HCT116 (cell line): ENCODE measurements at regions not wholly inside any gene's neighbourhood (a gene's known extent, or its start where the extent isn't known, plus 50 kb on each side); places are given as distances from the start of the nearest gene placed in this dataset.

Experiments used
- ATAC-seq: fragments of 200-7000 bp; cut with Tn5 transposase; 2 replicates; pipeline ENCODE4 v1.9.1; 2020; ENCODE audit warnings: mild to moderate bottlenecking, moderate library complexity
- BruUV-seq: library from RNA; stranded (reverse); fragments of 400-500 nt; replicated peaks from 2 replicates; lab custom pipeline; 2021; lab: Mats Ljungman, UMichigan
- CTCF ChIA-PET: fragments of 300-600 bp; sonication (Branson Sonifier 250); formaldehyde crosslinking; loops from one replicate; lab custom pipeline; 2021; ENCODE audit warnings: antibody characterized with exemption; lab: Charles Lee
- POLR2A ChIA-PET: fragments of 300-600, 350-600 bp; sonication (Branson Sonifier 250); formaldehyde crosslinking; loops from one replicate; lab custom pipeline; 2021; ENCODE audit warnings: antibody characterized with exemption; lab: Charles Lee
- RAD21 ChIA-PET, 2 experiments: fragments of 300-600 bp; sonication (Branson Sonifier 250); formaldehyde crosslinking; loops; one replicate each; lab custom pipeline; 2023; ENCODE audit warnings: low total read pairs in 2 of 2; ENCODE audit not compliant: uncharacterized antibody in 2 of 2, unreplicated experiment in 2 of 2, low non-redundant PET in 1 of 2; lab: Charles Lee
- DNase-seq: peaks from one replicate; pipeline ENCODE4 v3.0.0-alpha.2; 2010; ENCODE audit warnings: low read depth, low spot score
- H2AFZ ChIP-seq: fragments of 200-600 bp; shearing (Covaris generic), sonication (generic); 2 replicates; pipeline ENCODE4 v1.6.1; 2017; ENCODE audit warnings: low read depth, mixed run types, mixed read lengths, antibody characterized with exemption, low read length; ENCODE audit not compliant: poor library complexity, severe bottlenecking
- H3K27ac ChIP-seq: 2 replicates; pipeline ENCODE4 v1.5.1; 2012; ENCODE audit warnings: low read depth, low read length
- H3K27me3 ChIP-seq: fragments of 200-600 bp; sonication (generic); 2 replicates; pipeline ENCODE4 v1.6.1; 2016; ENCODE audit warnings: mixed run types, low read length, mixed read lengths; ENCODE audit not compliant: insufficient read depth
- H3K36me3 ChIP-seq, 2 experiments: fragments of 200-500 bp in 1 of 2; fragments of 200-600 bp in 1 of 2; sonication (Bioruptor generic) in 1 of 2; sonication (generic) in 1 of 2; 2 replicates each; pipeline versions ENCODE4 v1.5.1 to v1.6.1; 2014 to 2016; ENCODE audit warnings: low read length in 2 of 2, inconsistent platforms in 1 of 2, mixed read lengths in 1 of 2, mixed run types in 1 of 2; ENCODE audit not compliant: insufficient read depth in 2 of 2, control insufficient read depth in 1 of 2
- H3K4me1 ChIP-seq, 2 experiments: fragments of 200-600 bp in 1 of 2; sonication (generic) in 1 of 2; 2 replicates each; pipeline versions ENCODE4 v1.5.1 to v1.6.1; 2012 to 2017; ENCODE audit warnings: low read length in 2 of 2, inconsistent platforms in 1 of 2, mild to moderate bottlenecking in 1 of 2, mixed read lengths in 1 of 2, mixed run types in 1 of 2, moderate library complexity in 1 of 2; ENCODE audit not compliant: insufficient read depth in 2 of 2, control insufficient read depth in 1 of 2
- H3K4me2 ChIP-seq: fragments of 200-600 bp; sonication (generic); 2 replicates; pipeline ENCODE4 v1.6.1; 2017; ENCODE audit warnings: mixed run types, low read length, mixed read lengths
- H3K4me3 ChIP-seq, 2 experiments: fragments of 200-600 bp in 1 of 2; sonication (generic) in 1 of 2; replicated peaks in 1 of 2; 2 replicates each; pipeline ENCODE4 v1.5.1; 2011 to 2016; ENCODE audit warnings: low read length in 2 of 2, control low read depth in 1 of 2, low read depth in 1 of 2, mild to moderate bottlenecking in 1 of 2, mixed read lengths in 1 of 2, mixed run types in 1 of 2
- H3K79me2 ChIP-seq: fragments of 200-600 bp; sonication (generic); 2 replicates; pipeline ENCODE4 v1.6.1; 2017; ENCODE audit warnings: mild to moderate bottlenecking, mixed run types, low read length, moderate library complexity, mixed read lengths; ENCODE audit not compliant: insufficient read depth
- H3K9ac ChIP-seq: fragments of 200-600 bp; sonication (generic); 2 replicates; pipeline ENCODE4 v1.6.1; 2016; ENCODE audit warnings: low read length, mixed read lengths
- H3K9me2 ChIP-seq: fragments of 200-600 bp; sonication (generic), shearing (Covaris generic); 2 replicates; pipeline ENCODE4 v1.6.1; 2017; ENCODE audit warnings: mixed run types, mild to moderate bottlenecking, moderate library complexity; ENCODE audit not compliant: insufficient read depth
- H3K9me3 ChIP-seq, 2 experiments: fragments of 200-500 bp in 1 of 2; fragments of 200-600 bp in 1 of 2; sonication (Bioruptor generic) in 1 of 2; sonication (generic) in 1 of 2; 2 replicates each; pipeline ENCODE4 v1.6.1; 2014 to 2017; ENCODE audit warnings: low read length in 2 of 2, mixed read lengths in 2 of 2, inconsistent platforms in 1 of 2, low read depth in 1 of 2, mild to moderate bottlenecking in 1 of 2, mixed run types in 1 of 2, moderate library complexity in 1 of 2; ENCODE audit not compliant: control insufficient read depth in 1 of 2, insufficient read depth in 1 of 2
- H4K20me1 ChIP-seq: fragments of 200-600 bp; sonication (generic), shearing (Covaris generic); 2 replicates; pipeline ENCODE4 v1.6.1; 2017; ENCODE audit warnings: mixed run types, mild to moderate bottlenecking, moderate library complexity; ENCODE audit not compliant: insufficient read depth
- ATF3 ChIP-seq: IDR thresholded peaks from 2 replicates; pipeline ENCODE4 v1.6.1; 2012
- EGR1 ChIP-seq: IDR thresholded peaks from 2 replicates; pipeline ENCODE4 v1.6.1; 2012; ENCODE audit warnings: low read depth
- EZH2phosphoT487 ChIP-seq: fragments of 200-600 bp; IDR thresholded peaks from 2 replicates; pipeline ENCODE4 v1.6.1; 2018; ENCODE audit warnings: antibody characterized with exemption, borderline replicate concordance
- FOSL1 ChIP-seq: IDR thresholded peaks from 2 replicates; pipeline ENCODE4 v1.6.1; 2012; ENCODE audit warnings: low read depth
- POLR2A ChIP-seq: IDR thresholded peaks from 2 replicates; pipeline ENCODE4 v1.7.0; 2011; ENCODE audit warnings: borderline replicate concordance; ENCODE audit not compliant: insufficient read depth, insufficient read length; ENCODE audit errors: extremely low read depth
- POLR2AphosphoS5 ChIP-seq: IDR thresholded peaks from 2 replicates; pipeline ENCODE4 v1.6.1; 2011; ENCODE audit warnings: mild to moderate bottlenecking, low read depth, low read length, moderate library complexity
- RAD21 ChIP-seq: IDR thresholded peaks from 2 replicates; pipeline ENCODE4 v1.6.1; 2012; ENCODE audit warnings: low read depth, mild to moderate bottlenecking
- SIN3A ChIP-seq: IDR thresholded peaks from 2 replicates; pipeline ENCODE4 v1.6.1; 2012; ENCODE audit warnings: low read depth
- SRF ChIP-seq: IDR thresholded peaks from 2 replicates; pipeline ENCODE4 v1.6.1; 2012; ENCODE audit warnings: low read depth
- TCF7L2 ChIP-seq: IDR thresholded peaks from 2 replicates; pipeline ENCODE4 v1.7.0; 2011; ENCODE audit warnings: borderline replicate concordance, inconsistent platforms; ENCODE audit not compliant: insufficient read depth, insufficient read length; ENCODE audit errors: extremely low read depth
- YY1 ChIP-seq: IDR thresholded peaks from 2 replicates; pipeline ENCODE4 v1.6.1; 2011; ENCODE audit warnings: low read length, low read depth, moderate library complexity, mild to moderate bottlenecking; ENCODE audit not compliant: insufficient replicate concordance; ENCODE audit errors: extremely low read depth
- ZBTB33 ChIP-seq: IDR thresholded peaks from 2 replicates; pipeline ENCODE4 v1.6.1; 2011; ENCODE audit warnings: mild to moderate bottlenecking, low read length, moderate library complexity; ENCODE audit not compliant: insufficient replicate concordance; ENCODE audit errors: extremely low read depth
- ZNF274 ChIP-seq: fragments of 200-500 bp; sonication (Bioruptor generic); IDR thresholded peaks from 2 replicates; pipeline ENCODE4 v1.6.1; 2014; ENCODE audit warnings: mild to moderate bottlenecking, low read depth, low read length, inconsistent platforms
- intact Hi-C: fragments of 100-400 bp; cut with micrococcal nuclease; formaldehyde crosslinking; loops from 2 replicates; pipeline ENCODE4 v1.10.0; 2022

GRCh38 chr18:72636611-72637010, 92.5 kb upstream of the CBLN2 start:
- POLR2A ChIA-PET = no interaction called here
- TF ChIP-seq ATF3 (no peak), FOSL1 (no peak), POLR2A (no peak), ZBTB33 (no peak), TCF7L2 (no peak), YY1 (no peak), SIN3A (no peak), EGR1 (no peak), EZH2phosphoT487 (no peak), SRF (no peak), POLR2AphosphoS5 (no peak), RAD21 (no peak), ZNF274 (no peak)
- TF ChIP-seq, all 23 proteins: peak for 0
- no peak overlapping the region for H3K27ac ChIP-seq
- H3K36me3 ChIP-seq = no peaks in the 10 kb centered on the region
- RAD21 ChIA-PET = no interaction called here
- intact Hi-C loops = no loop called here
- no peak for ATAC-seq
- H3K27me3 ChIP-seq = no peaks in the 10 kb centered on the region
- no TSS peak for BruUV-seq
- H4K20me1 ChIP-seq = no peaks in the 10 kb centered on the region
- no peaks in the 10 kb centered on the region for H3K9me2 ChIP-seq
- CTCF ChIA-PET = no interaction called here
- DNase-seq = no peak
- H3K79me2 ChIP-seq = no peaks in the 10 kb centered on the region
- H3K4me2 ChIP-seq = no peak overlapping the region
- no peaks in the 10 kb centered on the region for H3K4me1 ChIP-seq
- H3K4me3 ChIP-seq = no peak overlapping the region
- H2AFZ ChIP-seq = no peak overlapping the region
- H3K9ac ChIP-seq = no peak overlapping the region
- H3K9me3 ChIP-seq = peaks cover 5 to 18% of the 10 kb centered on the region in 2 experiments; a peak in 2 of 4 replicates
